Loucy (cell line): ENCODE measurements at regions not wholly inside any gene's neighbourhood (a gene's known extent, or its start where the extent isn't known, plus 50 kb on each side); places are given as distances from the start of the nearest gene placed in this dataset.

Source experiments
- H2AFZ ChIP-seq: fragments of 200-600 bp; sonication (generic); 2 replicates; pipeline ENCODE4 v1.6.0; 2016; ENCODE audit warnings: antibody characterized with exemption, mild to moderate bottlenecking, low read length, moderate library complexity
- H3F3A ChIP-seq: fragments of 200-600 bp; 2 replicates; pipeline ENCODE4 v1.6.0; 2016; ENCODE audit warnings: antibody characterized with exemption, low read depth, mild to moderate bottlenecking
- H3K27me3 ChIP-seq: fragments of 200-600 bp; sonication (generic); 2 replicates; pipeline ENCODE4 v1.6.1; 2014; ENCODE audit warnings: low read length, mild to moderate bottlenecking; ENCODE audit not compliant: insufficient read depth, poor library complexity, severe bottlenecking
- H3K36me3 ChIP-seq: fragments of 200-600 bp; sonication (generic); 2 replicates; pipeline ENCODE4 v1.6.1; 2016; ENCODE audit warnings: low read length; ENCODE audit not compliant: insufficient read depth
- H3K4me1 ChIP-seq: fragments of 200-600 bp; sonication (generic); 2 replicates; pipeline ENCODE4 v1.5.1; 2014; ENCODE audit warnings: low read length, mild to moderate bottlenecking; ENCODE audit not compliant: insufficient read depth, poor library complexity, severe bottlenecking
- H3K4me2 ChIP-seq: fragments of 200-600 bp; sonication (generic); 2 replicates; pipeline ENCODE4 v1.6.0; 2014; ENCODE audit warnings: antibody characterized with exemption, low read length, low read depth, mild to moderate bottlenecking; ENCODE audit not compliant: poor library complexity, severe bottlenecking
- H3K4me3 ChIP-seq: fragments of 200-600 bp; sonication (generic); 2 replicates; pipeline ENCODE4 v1.5.1; 2014; ENCODE audit warnings: low read length, mild to moderate bottlenecking, mixed read lengths; ENCODE audit not compliant: poor library complexity, severe bottlenecking
- H3K79me2 ChIP-seq: fragments of 200-600 bp; sonication (generic); 2 replicates; pipeline ENCODE4 v1.6.1; 2014; ENCODE audit warnings: low read length; ENCODE audit not compliant: insufficient read depth
- H3K9ac ChIP-seq: fragments of 200-600 bp; sonication (generic); 2 replicates; pipeline ENCODE4 v1.6.0; 2014; ENCODE audit warnings: mild to moderate bottlenecking, low read depth, low read length, moderate library complexity; ENCODE audit not compliant: poor library complexity, severe bottlenecking
- H3K9me2 ChIP-seq: fragments of 200-600 bp; sonication (generic); replicated peaks from 2 replicates; pipeline ENCODE4 v1.6.1; 2016; ENCODE audit warnings: low read depth, low read length, mixed read lengths
- H3K9me3 ChIP-seq: fragments of 200-600 bp; sonication (generic); 2 replicates; pipeline ENCODE4 v1.6.1; 2014; ENCODE audit warnings: mild to moderate bottlenecking, antibody characterized with exemption, low read length, low read depth; ENCODE audit not compliant: insufficient read depth
- H4K20me1 ChIP-seq: fragments of 200-600 bp; sonication (generic); 2 replicates; pipeline ENCODE4 v1.6.0; 2014; ENCODE audit warnings: antibody characterized with exemption, low read length, mild to moderate bottlenecking; ENCODE audit not compliant: insufficient read depth, poor library complexity, severe bottlenecking
- EZH2phosphoT487 ChIP-seq: fragments of 200-600 bp; IDR thresholded peaks from 2 replicates; pipeline ENCODE4 v1.6.1; 2018; ENCODE audit warnings: antibody characterized with exemption, mild to moderate bottlenecking, moderate library complexity, borderline replicate concordance
- TF ChIP-seq, protein P1 (sequence below): fragments of 200-600 bp; sonication (generic); conservative IDR thresholded peaks from 2 replicates; pipeline ENCODE4 v1.5.1; 2014; ENCODE audit warnings: mild to moderate bottlenecking, antibody characterized with exemption, low read length

- H2AFZ ChIP-seq = no peak overlapping the region
- TF ChIP-seq, protein P1, sequence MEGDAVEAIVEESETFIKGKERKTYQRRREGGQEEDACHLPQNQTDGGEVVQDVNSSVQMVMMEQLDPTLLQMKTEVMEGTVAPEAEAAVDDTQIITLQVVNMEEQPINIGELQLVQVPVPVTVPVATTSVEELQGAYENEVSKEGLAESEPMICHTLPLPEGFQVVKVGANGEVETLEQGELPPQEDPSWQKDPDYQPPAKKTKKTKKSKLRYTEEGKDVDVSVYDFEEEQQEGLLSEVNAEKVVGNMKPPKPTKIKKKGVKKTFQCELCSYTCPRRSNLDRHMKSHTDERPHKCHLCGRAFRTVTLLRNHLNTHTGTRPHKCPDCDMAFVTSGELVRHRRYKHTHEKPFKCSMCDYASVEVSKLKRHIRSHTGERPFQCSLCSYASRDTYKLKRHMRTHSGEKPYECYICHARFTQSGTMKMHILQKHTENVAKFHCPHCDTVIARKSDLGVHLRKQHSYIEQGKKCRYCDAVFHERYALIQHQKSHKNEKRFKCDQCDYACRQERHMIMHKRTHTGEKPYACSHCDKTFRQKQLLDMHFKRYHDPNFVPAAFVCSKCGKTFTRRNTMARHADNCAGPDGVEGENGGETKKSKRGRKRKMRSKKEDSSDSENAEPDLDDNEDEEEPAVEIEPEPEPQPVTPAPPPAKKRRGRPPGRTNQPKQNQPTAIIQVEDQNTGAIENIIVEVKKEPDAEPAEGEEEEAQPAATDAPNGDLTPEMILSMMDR = no peak
- TF ChIP-seq EZH2phosphoT487 = no peak
- peaks cover 54% of the 10 kb centered on the region for H3K4me1 ChIP-seq
- no peaks in the 10 kb centered on the region for H3F3A ChIP-seq
- H3K36me3 ChIP-seq = no peaks in the 10 kb centered on the region
- no peaks in the 10 kb centered on the region for H4K20me1 ChIP-seq
- no peaks in the 10 kb centered on the region for H3K9me2 ChIP-seq
- H3K4me3 ChIP-seq = no peak overlapping the region
- H3K27me3 ChIP-seq = no peaks in the 10 kb centered on the region
- no peak overlapping the region for H3K4me2 ChIP-seq
- no peaks in the 10 kb centered on the region for H3K9me3 ChIP-seq
- no peak overlapping the region for H3K9ac ChIP-seq
- no peaks in the 10 kb centered on the region for H3K79me2 ChIP-seq
Observed at GRCh38 chr1:24987424-24987823, 57.3 kb upstream of the RUNX3 start.

DNA sequence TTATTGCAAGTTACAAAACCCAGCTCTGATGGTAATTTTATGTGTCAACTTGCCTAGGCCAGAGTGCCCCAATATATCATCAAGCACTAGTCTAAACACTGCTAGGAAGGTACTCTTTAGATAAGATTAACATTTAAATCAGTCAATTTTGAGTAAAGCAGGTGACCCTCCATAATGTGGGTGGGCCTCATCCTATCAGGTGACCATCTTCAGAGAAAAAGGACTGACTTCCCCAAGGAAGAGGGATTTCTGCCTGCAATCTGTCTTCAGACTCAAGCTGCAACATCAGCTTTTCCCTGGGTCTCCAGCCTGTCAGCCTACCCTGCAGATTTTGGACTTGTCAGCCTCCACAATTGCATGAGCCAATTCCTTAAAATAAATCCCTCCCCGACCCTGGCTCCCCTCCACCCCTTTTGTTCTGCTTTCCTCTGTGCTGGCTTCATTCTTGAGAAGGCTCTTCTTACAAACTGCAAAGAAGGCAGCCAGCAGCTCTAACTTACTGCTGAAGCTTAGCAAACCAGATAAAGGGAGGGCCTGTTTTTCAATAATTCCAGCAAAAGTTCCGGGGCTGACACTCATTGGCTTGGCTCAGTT is 56.4 kb upstream of the RUNX3 start:
- Histone ChIP-seq H3F3A (no peaks in the 10 kb centered on the region), H3K9ac (no peak overlapping the region), H3K79me2 (no peaks in the 10 kb centered on the region), H3K4me1 (peaks cover 44% of the 10 kb centered on the region), H3K4me3 (no peak overlapping the region), H3K9me2 (no peaks in the 10 kb centered on the region), H3K4me2 (no peak overlapping the region), H3K36me3 (no peaks in the 10 kb centered on the region), H4K20me1 (no peaks in the 10 kb centered on the region), H2AFZ (no peak overlapping the region), H3K27me3 (no peaks in the 10 kb centered on the region), H3K9me3 (no peaks in the 10 kb centered on the region)
- TF ChIP-seq EZH2phosphoT487 = no peak
- TF ChIP-seq, protein P1 = no peak

GRCh38 chr1:24985737-24986136 is 55.7 kb upstream of the RUNX3 start:
- Histone ChIP-seq H3F3A (no peaks in the 10 kb centered on the region), H3K36me3 (no peaks in the 10 kb centered on the region), H3K4me2 (no peak overlapping the region), H2AFZ (no peak overlapping the region), H3K4me3 (no peak overlapping the region), H3K79me2 (no peaks in the 10 kb centered on the region), H3K4me1 (peaks cover 37% of the 10 kb centered on the region), H3K9me3 (no peaks in the 10 kb centered on the region), H3K27me3 (no peaks in the 10 kb centered on the region), H4K20me1 (no peaks in the 10 kb centered on the region), H3K9ac (no peak overlapping the region), H3K9me2 (no peaks in the 10 kb centered on the region)
- TF ChIP-seq, protein P1 = no peak
- TF ChIP-seq EZH2phosphoT487 = no peak
